D341Med (cell line): ENCODE measurements at regions not wholly inside any gene's neighbourhood (a gene's known extent, or its start where the extent isn't known, plus 50 kb on each side); places are given as distances from the start of the nearest gene placed in this dataset.

Experiments
- DNase-seq: peaks from one replicate; pipeline ENCODE4 v3.0.0; 2012; ENCODE audit warnings: low spot score

DNA sequence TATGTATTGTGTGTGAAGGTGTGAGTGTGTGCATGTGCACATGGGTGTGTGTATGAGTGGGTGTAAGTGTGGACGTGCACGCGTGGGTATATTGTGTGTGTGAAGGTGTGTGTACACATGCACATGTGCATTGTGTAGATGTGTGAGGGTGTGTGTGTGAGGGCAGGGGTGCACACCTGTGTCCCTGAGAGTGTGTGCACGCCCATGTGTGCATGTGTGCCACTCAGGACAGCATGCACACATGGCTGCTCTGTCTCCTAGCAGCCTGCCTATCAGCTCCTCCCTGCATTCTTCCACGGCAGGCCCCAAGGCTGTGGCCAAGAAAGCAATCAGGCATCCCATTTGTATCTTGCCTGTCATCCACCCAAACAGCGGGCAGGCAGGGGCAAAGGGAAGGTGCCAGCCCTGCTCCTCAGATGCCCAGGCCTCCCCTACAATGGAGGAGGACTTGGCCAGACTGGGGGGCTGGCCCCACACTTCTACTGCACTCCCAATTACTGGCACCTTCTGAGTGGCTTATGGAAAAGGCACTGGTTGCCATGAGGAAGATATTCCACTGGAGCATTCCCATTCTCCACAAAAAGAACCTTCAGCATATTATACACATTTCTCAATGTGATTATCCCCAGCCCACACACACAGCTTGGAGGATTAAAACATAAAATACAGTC, 380.4 kb upstream of the ZMIZ1 start:
- DNase-seq: peak; percentile 20

DNA sequence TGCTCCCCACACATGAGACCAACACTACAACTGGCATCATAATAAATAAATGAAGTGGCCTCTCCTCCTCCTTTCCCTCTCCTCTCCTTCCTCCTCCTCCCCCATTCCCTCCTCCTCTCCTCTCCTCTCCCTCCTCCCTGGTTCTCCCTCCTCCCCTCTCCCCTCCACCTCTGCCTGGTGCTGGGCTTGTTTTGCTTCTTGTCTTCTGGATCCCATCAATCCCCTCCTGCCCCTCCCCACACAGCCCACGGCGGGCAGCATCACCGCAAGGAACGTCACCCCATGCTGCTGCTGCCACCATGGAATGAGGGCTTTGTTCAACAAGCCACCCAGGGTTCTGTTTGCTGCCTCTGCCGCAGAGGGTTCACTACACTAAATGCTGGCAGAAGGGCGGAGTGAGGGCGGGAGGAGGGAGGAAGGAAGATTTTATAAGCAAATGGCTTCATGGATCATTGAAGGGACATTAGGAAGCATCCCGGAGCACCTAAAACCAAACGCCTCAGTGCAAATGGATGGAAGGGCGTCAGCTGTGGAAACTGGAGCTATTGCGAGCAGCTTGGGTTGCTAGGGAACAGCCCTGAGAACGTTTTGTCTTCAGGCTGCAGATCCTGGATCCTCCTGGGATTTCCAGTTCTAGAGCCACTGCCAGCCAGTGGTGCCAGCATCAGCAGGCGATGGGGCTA, 379.7 kb upstream of the ZMIZ1 start:
- DNase-seq: peak; percentile 71

- no peak for DNase-seq
Observed at GRCh38 chr10:78689584-78689935, 379.2 kb upstream of the ZMIZ1 start.

DNA sequence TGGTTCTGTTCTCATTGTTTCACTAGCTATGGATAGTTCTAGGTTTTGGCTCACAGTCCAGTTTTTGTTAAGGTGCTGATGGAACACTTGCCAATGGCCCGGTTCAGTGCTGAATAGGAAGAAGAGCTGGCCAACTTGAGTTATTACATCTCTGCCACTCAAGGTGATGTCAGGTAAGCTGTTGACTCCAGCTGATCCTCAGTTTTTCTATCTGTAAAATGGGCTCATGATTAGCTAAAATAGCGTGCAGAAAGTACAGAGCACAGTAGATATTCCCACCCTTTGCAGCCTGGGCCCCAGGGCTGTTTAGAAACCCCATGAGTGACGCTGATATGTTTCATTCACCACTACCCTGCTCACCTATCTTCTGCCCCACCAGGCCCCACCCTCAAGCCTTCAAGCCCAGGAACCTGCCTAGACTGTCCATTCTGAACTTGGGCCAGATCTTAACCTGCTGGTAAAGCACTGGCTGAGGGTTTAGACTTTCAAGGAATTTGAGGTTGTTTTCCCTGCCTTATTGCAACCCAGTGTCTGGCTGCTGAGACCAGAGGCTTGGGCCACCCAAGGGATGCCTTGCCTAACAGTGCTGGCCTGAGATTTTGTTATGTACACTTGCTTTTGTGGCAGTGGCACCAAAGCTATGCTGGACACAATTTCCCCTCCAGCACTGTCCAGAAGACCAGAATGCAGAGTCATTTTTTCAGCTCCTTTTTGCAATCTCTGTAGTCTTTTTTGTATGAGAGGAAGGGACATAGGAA, 378.2 kb upstream of the ZMIZ1 start:
- DNase-seq: no peak

DNA sequence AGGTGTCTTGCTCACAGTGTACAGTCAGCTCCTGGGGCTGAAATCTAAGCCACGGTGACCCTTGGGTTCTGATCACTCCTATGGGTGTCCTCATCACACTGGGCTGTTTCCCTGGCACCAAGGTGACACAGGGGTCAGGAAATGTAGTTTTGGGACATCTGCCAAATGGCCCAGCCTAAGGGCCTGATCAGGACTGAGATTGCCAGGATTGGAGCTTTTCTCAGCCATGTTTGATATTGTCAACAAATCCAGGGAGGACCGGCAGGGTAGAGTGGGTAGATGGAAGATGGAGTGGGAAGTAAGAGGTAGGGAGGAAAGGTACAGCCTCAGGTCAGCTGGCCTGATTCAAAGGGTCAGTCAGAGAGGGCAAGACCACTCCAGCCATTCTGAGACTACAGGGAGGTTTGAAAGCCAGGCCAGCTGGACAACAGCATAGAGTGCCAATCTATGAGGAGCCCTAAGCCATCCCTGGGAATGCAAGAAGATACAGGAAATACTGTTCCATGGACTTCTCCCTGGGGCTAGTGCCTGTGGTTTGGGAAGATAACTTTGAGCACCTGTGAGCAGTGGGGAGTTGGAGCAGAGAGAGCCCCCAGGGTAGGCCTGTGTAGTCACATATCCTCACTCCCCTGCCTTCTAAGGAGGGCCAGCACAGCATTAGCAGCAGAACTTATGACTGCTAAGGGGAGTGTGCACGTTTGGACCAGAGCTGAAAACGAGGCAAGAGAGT, 377.3 kb upstream of the ZMIZ1 start:
- DNase-seq: no peak

DNA sequence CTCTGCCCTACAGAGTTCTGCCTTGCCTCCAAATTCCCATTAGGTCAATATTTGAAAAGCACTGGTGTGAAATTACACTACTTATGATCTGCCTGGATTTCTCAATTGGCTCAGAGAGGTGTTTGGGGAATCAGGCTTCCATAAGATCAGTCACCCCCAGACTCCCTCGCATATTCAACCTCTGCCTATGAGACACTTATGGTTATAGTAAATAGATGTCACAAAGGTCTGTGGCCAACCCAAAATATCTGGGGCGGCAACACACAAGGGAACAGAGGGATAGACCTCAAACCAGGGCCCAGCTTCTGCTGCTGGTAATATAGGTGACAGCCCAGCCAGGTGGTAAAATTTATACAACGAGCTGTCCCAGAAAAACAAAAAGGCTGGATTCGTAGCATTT, 376.7 kb upstream of the ZMIZ1 start:
- DNase-seq: no peak

DNA sequence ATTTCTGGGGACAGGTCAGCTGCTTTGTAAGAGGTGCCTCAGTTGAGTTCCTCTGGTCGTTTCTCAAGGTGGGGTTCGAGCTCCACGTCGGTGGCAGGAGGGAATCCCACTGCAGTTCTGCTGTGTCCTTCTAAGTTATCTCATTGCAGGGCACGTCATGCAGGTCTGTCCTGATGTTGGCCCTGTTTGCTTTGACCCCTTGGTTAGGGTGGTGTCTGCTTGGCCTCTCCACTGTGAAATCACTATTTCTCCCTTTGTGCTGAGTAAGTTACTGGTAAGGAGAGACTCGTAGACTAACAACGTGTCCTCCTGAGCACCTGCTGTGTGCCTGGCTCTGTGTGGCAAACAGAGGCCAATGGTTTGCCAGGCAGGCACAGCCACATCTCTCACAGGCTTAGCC, 372.9 kb upstream of the ZMIZ1 start:
- no peak for DNase-seq

GRCh38 chr10:78696791-78697395, 371.9 kb upstream of the ZMIZ1 start:
- no peak for DNase-seq

DNA sequence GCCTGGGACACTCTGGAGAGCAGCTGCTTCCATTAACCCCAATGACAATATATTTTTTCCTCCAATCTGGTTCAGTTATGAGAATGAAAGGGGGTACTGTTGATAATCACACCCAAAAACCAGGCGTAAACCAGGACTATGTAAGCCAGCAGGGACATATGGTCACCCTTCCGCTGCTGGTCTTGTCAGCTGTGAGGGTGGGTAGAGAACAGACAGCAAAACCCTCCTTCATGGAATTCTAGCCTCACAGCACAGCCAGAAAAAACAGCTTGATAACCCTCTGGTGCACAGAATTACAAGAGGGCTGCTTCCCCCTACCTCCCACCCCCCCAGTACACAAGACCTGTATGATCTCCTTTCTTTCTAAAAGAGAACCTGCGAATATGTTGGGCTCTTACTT, 368.8 kb upstream of the ZMIZ1 start:
- no peak for DNase-seq

- DNase-seq: no peak
Observed at GRCh38 chr10:78700413-78700812, 368.4 kb upstream of the ZMIZ1 start.

GRCh38 chr10:78700816-78701520, 367.8 kb upstream of the ZMIZ1 start:
- DNase-seq: no peak

GRCh38 chr10:78702186-78702585, 366.6 kb upstream of the ZMIZ1 start:
- no peak for DNase-seq

DNA sequence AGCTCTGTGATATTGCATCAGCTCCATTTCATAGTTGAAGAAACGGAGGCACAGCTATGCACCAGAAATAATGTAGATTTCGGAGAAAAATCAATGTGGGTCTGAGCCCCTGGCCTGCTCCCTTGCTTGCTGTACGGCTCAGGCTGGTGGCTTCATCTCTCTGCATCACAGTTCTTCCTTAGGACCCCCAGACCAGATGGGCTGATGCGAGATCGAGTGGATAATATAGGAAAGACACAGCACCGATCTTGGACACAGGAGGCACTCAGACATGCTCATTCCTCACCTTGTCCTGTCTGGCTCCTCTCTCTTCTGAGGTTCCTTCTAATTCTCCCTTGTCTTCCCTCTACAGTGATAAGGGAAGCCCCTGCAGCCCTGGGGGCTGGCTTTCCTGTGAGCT, 365.9 kb upstream of the ZMIZ1 start:
- DNase-seq: no peak

DNA sequence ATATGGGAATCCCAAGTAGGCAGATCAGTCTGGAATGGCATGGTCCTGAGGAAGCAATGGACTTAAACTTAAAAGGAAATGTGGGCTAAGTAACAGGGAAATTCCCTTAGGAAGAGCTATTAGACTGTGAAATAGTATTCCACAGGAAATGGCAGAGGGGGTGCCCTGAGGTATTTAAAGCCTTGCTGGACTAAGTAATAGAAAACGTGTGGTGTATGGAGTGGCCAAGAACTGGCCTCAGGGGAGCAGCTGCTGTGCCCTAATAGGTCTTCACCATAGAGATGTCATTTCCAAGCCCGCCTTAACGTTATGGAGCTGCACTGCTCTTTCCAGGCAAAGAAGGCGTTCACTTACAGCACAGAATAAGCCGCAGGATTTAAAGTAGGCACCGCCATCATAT, 365.2 kb upstream of the ZMIZ1 start:
- no peak for DNase-seq

- no peak for DNase-seq
Observed at GRCh38 chr10:78706256-78706655, 362.5 kb upstream of the ZMIZ1 start.

DNA sequence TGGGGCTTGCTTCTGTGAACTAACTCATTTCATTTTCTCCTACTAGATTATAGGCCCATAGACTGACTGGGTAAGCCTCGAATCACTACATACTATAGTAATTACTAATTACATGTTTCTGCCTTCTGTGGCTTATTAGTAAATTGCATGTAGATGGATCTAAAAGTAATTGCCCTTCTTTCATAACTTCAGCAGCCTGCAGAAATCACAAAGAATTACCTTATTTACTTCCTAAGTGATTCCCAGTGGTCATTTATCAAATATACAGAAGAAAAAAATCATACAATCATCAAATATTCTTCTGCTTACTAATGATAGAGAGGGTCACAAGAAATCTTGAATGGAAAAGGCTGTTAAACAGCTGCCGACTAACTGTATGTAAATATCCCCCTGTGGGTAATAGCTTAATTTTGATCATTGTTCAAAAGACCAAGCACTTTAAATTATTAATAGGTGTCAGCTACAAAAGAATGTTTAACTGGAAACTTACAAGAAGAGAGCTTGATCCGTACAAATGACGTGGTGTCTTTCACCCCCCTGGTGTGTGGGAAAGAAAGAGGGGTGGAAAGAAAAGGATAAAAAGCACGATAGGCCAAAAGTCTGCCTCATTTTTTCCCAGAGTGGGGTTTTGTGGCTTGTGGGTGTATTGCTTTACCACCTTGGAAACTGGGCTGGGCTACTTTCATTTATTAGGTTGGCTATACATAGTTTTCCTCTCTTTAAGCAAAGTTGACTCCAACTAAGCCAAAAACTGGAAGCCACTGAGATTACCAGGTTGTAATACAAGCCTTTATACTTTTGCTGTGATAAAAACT, 361.8 kb upstream of the ZMIZ1 start:
- DNase-seq: no peak

DNA sequence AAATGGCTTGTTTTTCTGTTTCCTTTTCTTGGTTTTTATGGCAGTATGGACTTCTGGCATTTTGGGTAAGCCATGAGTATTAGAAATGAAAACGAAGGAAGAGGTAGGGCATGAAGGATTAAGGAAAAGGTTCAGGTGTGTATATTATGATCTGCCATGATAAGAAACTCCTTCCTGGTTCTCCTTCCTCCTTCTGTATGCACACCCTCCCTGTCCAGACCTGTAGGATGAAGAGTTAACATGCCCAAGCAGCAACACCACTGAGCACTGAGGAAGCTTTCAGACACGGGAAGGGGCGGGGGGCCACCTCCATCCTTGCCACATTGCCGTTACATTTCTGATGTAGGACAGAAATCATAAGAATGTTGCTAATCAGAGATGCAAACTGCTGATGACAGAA, 361.0 kb upstream of the ZMIZ1 start:
- DNase-seq: no peak

DNA sequence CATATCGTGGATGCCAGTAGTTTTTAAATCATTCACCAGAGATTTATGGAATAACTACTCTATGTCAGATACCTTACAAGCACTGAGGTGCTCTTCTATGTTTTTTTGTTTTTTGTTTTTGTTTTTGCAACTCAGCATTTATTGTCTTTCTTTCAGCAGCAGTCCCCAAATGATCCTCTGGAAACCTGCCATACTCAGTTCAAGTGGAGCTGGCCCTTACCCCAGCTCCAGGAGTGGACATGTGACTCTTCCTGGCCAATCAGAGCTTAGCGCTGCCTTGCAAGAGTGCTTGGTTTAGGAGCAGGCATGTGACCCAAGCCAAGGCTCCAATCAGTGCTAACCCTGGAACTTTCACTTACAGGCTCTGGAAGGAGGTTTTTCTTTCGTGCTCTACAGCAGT, 356.6 kb upstream of the ZMIZ1 start:
- no peak for DNase-seq

GRCh38 chr10:78713659-78714058, 355.1 kb upstream of the ZMIZ1 start:
- DNase-seq: no peak

DNA sequence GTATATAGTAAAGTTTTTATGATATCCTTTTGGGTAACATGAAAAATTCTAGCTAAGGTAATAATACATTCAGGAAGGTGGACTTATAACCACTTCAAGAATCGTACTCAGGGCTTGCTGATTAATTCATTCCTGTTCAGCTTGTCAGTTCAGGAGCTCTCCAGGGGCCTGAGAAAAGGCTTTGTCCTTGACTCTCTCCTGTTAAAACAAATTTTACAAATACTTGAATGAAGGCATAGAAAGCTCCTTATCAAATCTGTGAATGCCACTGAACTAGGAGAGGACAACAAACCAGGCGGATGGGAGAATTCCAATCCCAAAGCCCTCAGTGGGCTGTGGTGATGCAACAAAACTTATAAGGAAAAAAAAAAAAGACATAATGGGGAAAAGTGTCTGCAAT, 354.5 kb upstream of the ZMIZ1 start:
- DNase-seq: no peak

- no peak for DNase-seq
Observed at GRCh38 chr10:78715435-78715834, 353.3 kb upstream of the ZMIZ1 start.
